UCSD-AML1 (cell line): ENCODE measurements at regions not wholly inside any gene's neighbourhood (a gene's known extent, or its start where the extent isn't known, plus 50 kb on each side); places are given as distances from the start of the nearest gene placed in this dataset.
"Not testable (repeated sequence)": the region's sequence is repeated elsewhere in the genome, so short reads cannot be mapped to it uniquely, and the experiment has no call there.

Experiments used
- DNase-seq: peaks from one replicate; lab custom pipeline; 2025; ENCODE audit not compliant: unreplicated experiment; lab: John Stamatoyannopoulos, UW

DNA sequence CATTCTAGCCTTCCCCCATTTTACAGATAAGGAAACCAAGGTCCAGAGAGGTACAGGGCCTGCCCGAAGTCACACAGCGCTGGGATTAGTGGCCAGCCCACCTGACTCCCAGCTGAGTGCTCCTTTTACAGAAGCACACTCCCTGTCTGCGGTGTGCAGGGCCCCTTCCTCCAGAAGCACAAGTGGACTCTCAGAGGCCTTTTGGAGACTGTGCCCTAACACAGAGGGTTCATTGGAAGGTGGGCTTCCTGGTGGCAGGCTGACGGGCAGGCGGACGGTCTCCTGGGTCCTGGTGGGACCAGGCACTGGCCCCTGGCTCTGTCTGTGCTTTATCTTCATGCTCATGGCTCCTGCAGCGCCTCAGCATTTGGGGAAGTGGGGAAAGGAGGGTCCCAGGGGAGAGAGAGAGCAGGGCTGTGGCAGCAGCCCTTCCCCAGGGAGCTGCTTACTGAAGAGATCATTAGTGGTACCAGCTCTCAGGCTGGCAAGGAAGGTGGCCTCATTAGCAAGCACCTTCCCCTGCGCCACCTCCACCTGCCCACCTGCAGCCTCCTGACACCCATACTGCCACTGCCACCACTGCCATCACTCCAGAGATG, 83.1 kb upstream of the GOLGA6L4 start:
- DNase-seq: not testable (repeated sequence)

DNA sequence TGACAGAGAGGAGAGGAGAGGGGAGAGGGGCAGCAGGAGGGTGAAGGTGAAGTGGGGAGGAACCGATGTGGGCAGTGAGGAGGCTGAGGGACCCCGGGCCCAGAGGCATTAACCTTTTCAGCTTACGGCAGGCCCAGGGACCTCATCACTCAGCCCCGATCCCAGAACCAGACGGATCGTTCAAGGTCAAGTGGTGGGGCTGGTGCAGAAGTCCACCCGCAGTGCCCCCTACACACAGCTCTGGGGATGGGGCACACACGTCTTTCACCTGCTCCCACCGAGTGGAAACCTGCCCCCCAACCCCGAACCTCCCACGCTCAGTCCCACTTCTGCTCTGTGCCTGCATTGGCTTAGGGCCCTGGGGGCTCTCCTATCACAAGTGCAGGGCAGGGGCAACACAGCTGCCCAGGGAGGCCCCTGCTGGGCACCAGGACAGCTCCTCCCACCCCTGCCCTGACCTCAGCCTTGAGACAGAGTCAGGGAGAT, 81.9 kb upstream of the GOLGA6L4 start:
- not testable (repeated sequence) for DNase-seq

GRCh38 chr15:84154314-84154713, 81.3 kb upstream of the GOLGA6L4 start:
- DNase-seq: not testable (repeated sequence)

GRCh38 chr15:84154787-84155186, 80.8 kb upstream of the GOLGA6L4 start:
- not testable (repeated sequence) for DNase-seq

GRCh38 chr15:84155792-84156587, 79.6 kb upstream of the GOLGA6L4 start:
- not testable (repeated sequence) for DNase-seq

GRCh38 chr15:84156588-84156840, 79.1 kb upstream of the GOLGA6L4 start:
- DNase-seq: not testable (repeated sequence)

DNA sequence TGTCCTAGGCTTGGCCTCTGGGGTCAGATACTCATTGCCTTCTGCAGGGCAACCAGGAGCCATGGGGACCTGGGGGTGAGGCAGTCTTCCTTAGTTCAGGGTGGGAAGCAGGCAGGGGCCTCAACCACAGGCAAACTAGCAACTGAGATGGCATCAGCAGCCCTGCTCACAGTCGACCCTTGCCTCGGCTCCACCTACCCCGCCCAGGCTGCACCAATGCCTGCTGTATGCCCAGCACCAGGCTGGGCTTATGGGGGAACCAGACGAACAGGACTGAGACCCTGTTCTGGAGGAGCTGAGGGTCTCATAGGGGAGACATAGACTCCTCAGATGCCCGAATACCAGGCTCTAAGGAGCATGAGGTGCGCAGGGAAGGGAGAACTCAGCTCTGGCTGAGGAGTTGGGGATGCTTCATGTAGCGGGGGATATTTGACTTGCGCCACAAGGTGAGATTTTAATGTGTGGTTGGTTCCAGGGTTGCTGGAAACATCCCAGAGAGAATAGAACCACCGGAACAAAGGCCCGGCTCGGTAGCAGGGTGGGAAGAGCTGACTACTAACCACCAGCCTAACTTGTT, 78.4 kb upstream of the GOLGA6L4 start:
- DNase-seq: not testable (repeated sequence)

DNA sequence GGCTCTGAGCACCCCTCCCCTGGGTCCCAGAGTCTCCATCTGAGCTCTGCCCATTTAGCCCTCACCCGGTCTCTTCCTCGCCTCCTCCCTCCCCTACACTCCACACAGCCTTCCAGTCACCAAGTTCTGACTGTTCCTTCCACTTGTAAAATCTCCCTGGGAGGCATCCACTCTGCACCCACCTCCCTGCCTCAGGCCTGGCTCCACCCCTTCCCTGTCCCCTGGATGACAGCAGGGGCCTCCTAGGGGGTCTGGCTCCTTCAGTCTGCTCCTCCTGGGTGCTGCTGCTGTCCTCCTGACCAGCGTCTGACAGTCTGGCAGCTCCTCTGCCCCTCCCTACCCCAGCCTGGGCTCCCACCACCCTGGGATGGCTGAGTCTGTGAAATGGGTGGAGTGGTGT, 77.7 kb upstream of the GOLGA6L4 start:
- DNase-seq: not testable (repeated sequence)

DNA sequence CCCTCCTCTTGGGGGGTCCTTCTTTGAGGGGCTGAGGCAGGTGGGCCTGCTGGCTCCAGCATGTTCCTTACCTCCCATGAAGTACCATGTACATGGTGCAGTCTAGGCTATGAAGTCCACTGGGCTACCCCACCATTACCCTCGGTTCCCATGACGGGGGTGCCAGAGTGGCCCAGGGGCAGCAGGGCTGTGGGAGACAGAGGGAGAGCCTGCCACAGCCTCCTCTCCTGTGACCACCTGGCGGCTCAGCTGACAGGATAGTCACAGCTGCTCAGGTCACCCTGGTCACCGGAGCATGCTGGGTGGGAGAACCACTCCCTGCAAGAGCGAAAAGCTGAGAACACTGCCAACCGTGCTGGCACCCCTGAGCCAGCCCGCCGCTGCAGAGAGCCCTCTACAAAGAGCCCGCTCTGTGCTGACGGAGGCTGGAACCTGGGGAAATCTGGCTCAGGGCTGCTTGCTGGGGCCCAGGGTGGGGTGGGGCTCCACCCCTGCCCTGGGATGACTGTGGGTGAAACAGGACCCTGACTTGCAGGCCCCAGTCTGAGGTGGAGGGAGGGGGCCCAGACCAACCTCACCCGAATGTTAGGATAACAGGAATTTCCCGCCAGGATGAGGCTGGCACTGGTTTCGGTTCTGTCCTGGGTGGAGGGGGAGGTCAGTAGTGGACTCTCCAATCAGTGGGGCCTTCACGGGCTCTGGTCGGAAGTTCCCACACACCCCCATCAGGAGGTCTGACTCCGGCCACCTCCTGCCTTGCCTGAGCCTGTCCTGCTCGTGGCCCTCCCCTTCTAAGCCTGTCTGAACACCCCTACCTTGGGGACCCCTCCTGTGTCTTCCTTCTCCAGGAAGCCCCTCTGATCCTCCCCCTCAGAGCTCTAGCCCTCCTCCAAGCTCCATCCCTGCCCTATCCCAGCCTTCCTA, 76.0 kb upstream of the GOLGA6L4 start:
- DNase-seq: not testable (repeated sequence)

- not testable (repeated sequence) for DNase-seq
These were observed 70.9 kb upstream of the GOLGA6L4 start for GRCh38 chr15:84164423-84165292.

DNA sequence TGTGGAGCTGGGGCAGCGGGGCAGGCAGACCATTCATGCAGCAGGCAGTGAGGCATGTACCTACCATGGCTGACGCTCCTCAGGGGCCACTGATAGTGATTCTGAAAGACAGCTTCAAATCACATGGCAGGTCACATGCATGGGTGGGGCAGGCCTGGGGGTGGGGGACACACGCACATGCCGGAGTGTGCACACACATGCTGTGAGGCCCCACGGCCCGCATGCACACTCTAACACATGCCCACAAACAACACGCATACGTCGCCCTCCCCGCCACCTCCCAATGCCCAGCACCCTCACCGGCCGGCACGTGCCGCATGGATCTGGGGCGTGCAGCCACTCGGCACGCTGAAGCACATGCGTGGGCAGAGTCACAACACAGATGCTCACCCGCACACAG, 65.5 kb upstream of the GOLGA6L4 start:
- DNase-seq: not testable (repeated sequence)

DNA sequence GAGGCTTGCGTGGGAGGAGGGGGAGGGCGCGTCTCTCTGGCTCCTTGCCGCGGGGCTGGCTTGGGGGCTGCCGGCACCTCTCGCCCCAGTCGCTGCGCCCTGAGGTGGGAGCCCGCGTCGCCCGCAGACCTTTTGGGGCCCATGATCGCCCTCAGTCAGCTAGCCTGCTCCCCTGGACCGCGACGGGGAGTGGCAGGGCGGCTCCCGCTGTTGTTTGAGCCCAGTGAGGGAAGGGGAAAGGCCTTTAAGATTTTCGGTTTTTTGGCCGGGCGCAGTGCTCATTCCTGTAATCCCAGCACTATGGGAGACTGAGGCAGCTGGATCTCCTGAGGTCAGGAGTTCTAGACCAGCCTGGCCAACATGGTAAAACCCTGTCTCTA, 62.4 kb upstream of the GOLGA6L4 start:
- DNase-seq: not testable (repeated sequence)
